ENCODE measurements at regions not wholly inside any gene's neighbourhood (a gene's known extent, or its start where the extent isn't known, plus 50 kb on each side); places are given as distances from the start of the nearest gene placed in this dataset.

DNA sequence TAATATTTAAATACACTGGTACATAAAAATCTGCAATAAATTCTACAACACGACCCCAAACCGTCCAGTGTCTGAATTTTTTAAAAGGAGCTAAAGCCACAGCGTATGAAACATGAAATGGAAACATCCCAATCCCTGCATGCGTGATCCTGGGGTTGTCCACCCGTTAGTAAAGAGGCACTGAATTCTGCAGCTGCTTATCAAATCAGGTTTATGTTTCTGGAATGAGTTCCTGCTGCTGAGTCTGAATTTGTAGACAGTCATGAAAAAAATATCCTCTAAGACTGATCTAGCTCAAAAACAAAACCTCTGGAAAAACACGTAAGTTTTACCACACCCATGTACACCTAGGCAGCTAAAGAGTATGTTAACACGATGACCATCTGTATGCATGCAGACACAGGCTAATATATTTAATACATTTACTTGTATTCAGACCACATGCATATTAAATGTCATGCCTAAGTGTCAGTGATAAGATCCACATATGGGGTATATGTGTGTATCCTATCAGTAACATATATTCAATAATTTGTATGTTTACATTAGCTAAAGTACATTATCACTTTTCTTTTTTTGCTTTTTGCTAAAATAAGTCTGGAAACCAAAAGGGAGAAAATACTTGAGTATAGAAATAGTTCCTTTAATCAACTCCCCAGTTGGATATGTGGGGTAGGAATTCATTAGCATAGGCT, 420.5 kb upstream of the PSMD7 start:
- TF ChIP-seq, protein P1, sequence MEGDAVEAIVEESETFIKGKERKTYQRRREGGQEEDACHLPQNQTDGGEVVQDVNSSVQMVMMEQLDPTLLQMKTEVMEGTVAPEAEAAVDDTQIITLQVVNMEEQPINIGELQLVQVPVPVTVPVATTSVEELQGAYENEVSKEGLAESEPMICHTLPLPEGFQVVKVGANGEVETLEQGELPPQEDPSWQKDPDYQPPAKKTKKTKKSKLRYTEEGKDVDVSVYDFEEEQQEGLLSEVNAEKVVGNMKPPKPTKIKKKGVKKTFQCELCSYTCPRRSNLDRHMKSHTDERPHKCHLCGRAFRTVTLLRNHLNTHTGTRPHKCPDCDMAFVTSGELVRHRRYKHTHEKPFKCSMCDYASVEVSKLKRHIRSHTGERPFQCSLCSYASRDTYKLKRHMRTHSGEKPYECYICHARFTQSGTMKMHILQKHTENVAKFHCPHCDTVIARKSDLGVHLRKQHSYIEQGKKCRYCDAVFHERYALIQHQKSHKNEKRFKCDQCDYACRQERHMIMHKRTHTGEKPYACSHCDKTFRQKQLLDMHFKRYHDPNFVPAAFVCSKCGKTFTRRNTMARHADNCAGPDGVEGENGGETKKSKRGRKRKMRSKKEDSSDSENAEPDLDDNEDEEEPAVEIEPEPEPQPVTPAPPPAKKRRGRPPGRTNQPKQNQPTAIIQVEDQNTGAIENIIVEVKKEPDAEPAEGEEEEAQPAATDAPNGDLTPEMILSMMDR (IDR thresholded peaks at IDR 0.05; ENCODE audit: poor library complexity): no peak
- TF ChIP-seq EZH2phosphoT487 (IDR thresholded peaks at IDR 0.05; ENCODE audit: low read depth, severe bottlenecking, unreplicated experiment): no peak
